ENCODE measurements at regions not wholly inside any gene's neighbourhood (a gene's known extent, or its start where the extent isn't known, plus 50 kb on each side); places are given as distances from the start of the nearest gene placed in this dataset.
"Not testable (repeated sequence)": the region's sequence is repeated elsewhere in the genome, so short reads cannot be mapped to it uniquely, and the experiment has no call there.

GRCh38 chr1:95167503-95167902, 50.3 kb downstream of the TLCD4 start:
- H3K27ac ChIP-seq; H2AFZ ChIP-seq; H3K27me3 ChIP-seq; H3K4me2 ChIP-seq; DNase-seq (ENCODE audit: low spot score); H3K9me2 ChIP-seq (replicated peaks; ENCODE audit: insufficient read depth); H3K9me3 ChIP-seq (ENCODE audit: low read depth); H4K20me1 ChIP-seq (ENCODE audit: insufficient read depth, poor library complexity, severe bottlenecking); H3K79me2 ChIP-seq; H3K36me3 ChIP-seq (replicated peaks; ENCODE audit: insufficient read depth, low read depth); H3K4me3 ChIP-seq: not testable (repeated sequence)
- 36% methylated on average over 8 of the region's 8 CpGs for WGBS (ENCODE audit: low lambda C conversion rate, missing lambda C conversion rate)
- peaks cover 16% of the 10 kb centered on the region for H3K4me1 ChIP-seq (ENCODE audit: insufficient read depth)

- H3K9me2 ChIP-seq (replicated peaks; ENCODE audit: insufficient read depth): no peaks in the 10 kb centered on the region
- H3K27ac ChIP-seq: no peak overlapping the region
- H3K27me3 ChIP-seq: no peaks in the 10 kb centered on the region
- H4K20me1 ChIP-seq (ENCODE audit: insufficient read depth, poor library complexity, severe bottlenecking): no peaks in the 10 kb centered on the region
- no peaks in the 10 kb centered on the region for H3K79me2 ChIP-seq
- H3K9me3 ChIP-seq (ENCODE audit: low read depth): no peaks in the 10 kb centered on the region
- peaks cover 16% of the 10 kb centered on the region for H3K4me1 ChIP-seq (ENCODE audit: insufficient read depth)
- H3K4me2 ChIP-seq: no peak overlapping the region
- no peak overlapping the region for H2AFZ ChIP-seq
- TF ChIP-seq CTCF (IDR thresholded peaks at IDR 0.05; ENCODE audit: poor library complexity): no peak
- TF ChIP-seq EZH2phosphoT487 (IDR thresholded peaks at IDR 0.05; ENCODE audit: low read depth, severe bottlenecking, unreplicated experiment): no peak
- TF ChIP-seq EZH2 (IDR thresholded peaks at IDR 0.05; ENCODE audit: borderline replicate concordance): no peak
- no peak overlapping the region for H3K4me3 ChIP-seq
- WGBS (ENCODE audit: low lambda C conversion rate, missing lambda C conversion rate): 90% methylated on average over 2 of the region's 2 CpGs
- H3K36me3 ChIP-seq (replicated peaks; ENCODE audit: insufficient read depth, low read depth): no peaks in the 10 kb centered on the region
- DNase-seq (ENCODE audit: low spot score): no peak
Observed at GRCh38 chr1:95168028-95168427, 50.9 kb downstream of the TLCD4 start.

DNA sequence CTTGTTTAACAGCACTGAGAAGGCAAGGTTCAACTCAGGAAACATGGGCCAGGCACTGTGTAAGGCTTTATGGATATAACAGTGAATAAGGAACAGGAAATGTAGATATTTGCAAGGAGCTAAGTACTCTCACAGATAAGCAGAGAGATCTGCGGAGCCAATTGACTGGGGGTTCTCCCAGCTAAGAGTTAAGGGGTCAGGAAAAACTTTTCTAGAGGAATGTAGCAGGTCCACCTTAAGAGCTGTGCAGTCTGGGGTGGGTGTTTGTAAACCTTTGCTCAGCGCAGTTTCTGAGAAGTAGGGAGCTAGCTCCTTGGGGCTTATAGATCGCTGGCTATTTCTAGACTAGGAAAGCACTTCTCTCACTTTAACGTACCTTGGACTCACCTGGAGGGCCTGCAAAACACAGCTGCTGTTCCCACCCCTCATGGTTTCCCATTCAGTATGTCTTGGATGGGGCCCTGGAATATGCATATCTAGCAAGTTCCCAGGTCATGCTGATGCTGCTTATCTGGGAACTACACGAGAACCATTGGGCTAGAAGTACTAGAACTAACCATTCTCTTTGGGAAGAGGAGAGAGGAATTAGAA, 51.7 kb downstream of the TLCD4 start:
- peak overlapping the region; percentile 45 for H3K4me2 ChIP-seq
- peak overlapping the region; percentile 57 for H3K27ac ChIP-seq
- H3K9me3 ChIP-seq (ENCODE audit: low read depth): no peaks in the 10 kb centered on the region

DNA sequence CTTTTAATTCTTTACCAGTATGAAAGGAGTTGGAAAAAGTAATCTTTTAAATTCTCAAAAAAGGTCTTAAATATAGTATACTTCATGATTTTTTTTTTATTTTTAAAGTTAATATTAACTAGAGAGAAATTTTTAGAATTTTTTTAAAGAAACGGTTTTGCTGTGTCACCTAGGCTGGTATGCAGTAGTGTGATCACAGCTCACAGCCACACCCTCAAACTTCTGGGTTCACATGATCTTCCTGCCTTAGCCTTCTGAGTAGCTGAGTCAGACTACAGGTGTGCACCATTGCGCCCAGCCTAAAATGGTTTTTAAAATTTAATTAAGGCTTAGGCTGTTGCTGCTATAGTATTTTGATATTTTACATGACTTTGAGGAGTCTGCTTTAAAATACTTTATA, 52.4 kb downstream of the TLCD4 start:
- Histone ChIP-seq H3K36me3 (replicated peaks; ENCODE audit: insufficient read depth, low read depth) (no peaks in the 10 kb centered on the region), H2AFZ (no peak overlapping the region), H3K79me2 (no peaks in the 10 kb centered on the region), H3K27me3 (no peaks in the 10 kb centered on the region), H3K4me1 (ENCODE audit: insufficient read depth) (peaks cover 16% of the 10 kb centered on the region), H3K9me2 (replicated peaks; ENCODE audit: insufficient read depth) (no peaks in the 10 kb centered on the region), H3K4me2 (peak overlapping the region; percentile 45), H3K27ac (peak overlapping the region; percentile 57), H3K4me3 (no peak overlapping the region), H4K20me1 (ENCODE audit: insufficient read depth, poor library complexity, severe bottlenecking) (no peaks in the 10 kb centered on the region), H3K9me3 (ENCODE audit: low read depth) (no peaks in the 10 kb centered on the region)
- TF ChIP-seq EZH2 (IDR thresholded peaks at IDR 0.05; ENCODE audit: borderline replicate concordance) (no peak), EZH2phosphoT487 (IDR thresholded peaks at IDR 0.05; ENCODE audit: low read depth, severe bottlenecking, unreplicated experiment) (no peak), CTCF (IDR thresholded peaks at IDR 0.05; ENCODE audit: poor library complexity) (no peak)
- whole genome bisulfite sequencing (ENCODE audit: low lambda C conversion rate, missing lambda C conversion rate): 79% methylated on average over 2 of the region's 2 CpGs
- peak; percentile 27 for DNase-seq (ENCODE audit: low spot score)

More for the DNA sequence above, 51.7 kb downstream of the TLCD4 start:
- Histone ChIP-seq H3K36me3 (replicated peaks; ENCODE audit: insufficient read depth, low read depth) (no peaks in the 10 kb centered on the region), H3K79me2 (no peaks in the 10 kb centered on the region), H3K4me3 (no peak overlapping the region), H4K20me1 (ENCODE audit: insufficient read depth, poor library complexity, severe bottlenecking) (no peaks in the 10 kb centered on the region), H2AFZ (no peak overlapping the region), H3K9me2 (replicated peaks; ENCODE audit: insufficient read depth) (no peaks in the 10 kb centered on the region), H3K27me3 (no peaks in the 10 kb centered on the region), H3K4me1 (ENCODE audit: insufficient read depth) (peaks cover 16% of the 10 kb centered on the region)
- TF ChIP-seq CTCF (IDR thresholded peaks at IDR 0.05; ENCODE audit: poor library complexity) (no peak), EZH2phosphoT487 (IDR thresholded peaks at IDR 0.05; ENCODE audit: low read depth, severe bottlenecking, unreplicated experiment) (no peak), EZH2 (IDR thresholded peaks at IDR 0.05; ENCODE audit: borderline replicate concordance) (no peak)
- WGBS (ENCODE audit: low lambda C conversion rate, missing lambda C conversion rate): 74% methylated on average over 5 of the region's 5 CpGs
- peak; percentile 8 for DNase-seq (ENCODE audit: low spot score)
